Type B pancreatic cell (in vitro differentiated cells): ENCODE measurements at regions not wholly inside any gene's neighbourhood (a gene's known extent, or its start where the extent isn't known, plus 50 kb on each side); places are given as distances from the start of the nearest gene placed in this dataset.

Experiments
- DNase-seq: peaks from one replicate; pipeline ENCODE4 v3.0.0; 2021; ENCODE audit warnings: mixed read lengths; ENCODE audit not compliant: unreplicated experiment; ENCODE audit errors: extremely low spot score
- H3K27ac Mint-ChIP-seq: 2 replicates; pipeline ENCODE4 v1.8.0; 2021; ENCODE audit warnings: mild to moderate bottlenecking, mixed read lengths
- H3K27me3 Mint-ChIP-seq: 2 replicates; pipeline ENCODE4 v1.8.0; 2021; ENCODE audit warnings: mixed read lengths
- H3K36me3 Mint-ChIP-seq: 2 replicates; pipeline ENCODE4 v1.8.0; 2021; ENCODE audit warnings: mixed read lengths
- H3K4me1 Mint-ChIP-seq: one replicate; pipeline ENCODE4 v1.8.0; 2021; ENCODE audit warnings: mixed read lengths; ENCODE audit not compliant: unreplicated experiment
- H3K4me3 Mint-ChIP-seq: 2 replicates; pipeline ENCODE4 v1.8.0; 2021; ENCODE audit warnings: mild to moderate bottlenecking, mixed read lengths
- H3K9me3 Mint-ChIP-seq: 2 replicates; pipeline ENCODE4 v1.8.0; 2021; ENCODE audit warnings: mixed read lengths
- TF ChIP-seq, protein P1 (sequence below): fragments of 200-600 bp; sonication (generic); conservative IDR thresholded peaks from 2 replicates; pipeline ENCODE4 v1.5.0; 2021; ENCODE audit warnings: antibody characterized with exemption, mild to moderate bottlenecking

GRCh38 chr2:58800881-58801280 is 559.8 kb upstream of the FANCL start:
- Mint-ChIP-seq H3K27ac (no peak overlapping the region), H3K36me3 (no peaks in the 10 kb centered on the region), H3K4me3 (no peak overlapping the region), H3K9me3 (no peaks in the 10 kb centered on the region), H3K27me3 (no peaks in the 10 kb centered on the region), H3K4me1 (no peaks in the 10 kb centered on the region)
- TF ChIP-seq, protein P1, sequence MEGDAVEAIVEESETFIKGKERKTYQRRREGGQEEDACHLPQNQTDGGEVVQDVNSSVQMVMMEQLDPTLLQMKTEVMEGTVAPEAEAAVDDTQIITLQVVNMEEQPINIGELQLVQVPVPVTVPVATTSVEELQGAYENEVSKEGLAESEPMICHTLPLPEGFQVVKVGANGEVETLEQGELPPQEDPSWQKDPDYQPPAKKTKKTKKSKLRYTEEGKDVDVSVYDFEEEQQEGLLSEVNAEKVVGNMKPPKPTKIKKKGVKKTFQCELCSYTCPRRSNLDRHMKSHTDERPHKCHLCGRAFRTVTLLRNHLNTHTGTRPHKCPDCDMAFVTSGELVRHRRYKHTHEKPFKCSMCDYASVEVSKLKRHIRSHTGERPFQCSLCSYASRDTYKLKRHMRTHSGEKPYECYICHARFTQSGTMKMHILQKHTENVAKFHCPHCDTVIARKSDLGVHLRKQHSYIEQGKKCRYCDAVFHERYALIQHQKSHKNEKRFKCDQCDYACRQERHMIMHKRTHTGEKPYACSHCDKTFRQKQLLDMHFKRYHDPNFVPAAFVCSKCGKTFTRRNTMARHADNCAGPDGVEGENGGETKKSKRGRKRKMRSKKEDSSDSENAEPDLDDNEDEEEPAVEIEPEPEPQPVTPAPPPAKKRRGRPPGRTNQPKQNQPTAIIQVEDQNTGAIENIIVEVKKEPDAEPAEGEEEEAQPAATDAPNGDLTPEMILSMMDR, result no peak
- DNase-seq, result no peak

GRCh38 chr2:58798676-58799208 is 557.6 kb upstream of the FANCL start:
- no peak for DNase-seq
- H3K36me3 Mint-ChIP-seq, result no peaks in the 10 kb centered on the region
- H3K27ac Mint-ChIP-seq, result no peak overlapping the region
- H3K4me3 Mint-ChIP-seq, result no peak overlapping the region
- H3K4me1 Mint-ChIP-seq, result no peaks in the 10 kb centered on the region
- TF ChIP-seq, protein P1, result no peak
- H3K9me3 Mint-ChIP-seq, result no peaks in the 10 kb centered on the region
- H3K27me3 Mint-ChIP-seq, result no peaks in the 10 kb centered on the region

DNA sequence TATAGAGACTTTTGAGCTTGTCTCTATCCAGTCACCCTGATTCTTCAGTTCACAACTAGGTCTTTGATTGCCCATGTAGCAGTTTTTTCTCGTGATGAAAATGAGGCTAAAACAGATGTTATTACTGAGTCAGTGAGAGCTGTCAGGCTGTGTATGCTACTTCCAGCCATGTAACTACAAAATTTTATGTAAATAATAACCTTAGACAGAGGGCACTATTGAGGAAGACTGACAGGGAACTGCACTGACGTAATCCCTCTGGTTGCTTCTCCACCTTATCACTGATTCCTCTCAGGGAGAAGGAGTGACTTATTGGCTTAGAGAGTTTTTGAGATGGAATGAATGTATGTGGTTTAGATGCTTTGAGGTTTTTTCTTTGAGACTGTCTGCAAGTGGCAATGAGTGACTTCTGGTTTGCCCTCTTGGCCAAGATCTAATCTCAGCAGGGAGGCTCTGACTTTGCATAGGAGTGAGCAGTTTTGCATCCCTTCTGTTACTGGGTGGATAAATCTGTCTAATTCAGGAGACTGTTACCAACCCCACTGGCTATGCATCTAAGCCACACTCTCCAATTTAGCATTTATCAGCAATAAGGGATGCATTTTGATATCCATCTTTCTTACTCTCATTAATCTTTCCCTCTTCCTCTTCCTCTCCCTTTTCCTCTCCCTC is 555.2 kb upstream of the FANCL start:
- no peaks in the 10 kb centered on the region for H3K36me3 Mint-ChIP-seq
- H3K4me1 Mint-ChIP-seq, result no peaks in the 10 kb centered on the region
- H3K4me3 Mint-ChIP-seq, result no peak overlapping the region
- H3K27ac Mint-ChIP-seq, result no peak overlapping the region
- H3K9me3 Mint-ChIP-seq, result no peaks in the 10 kb centered on the region
- TF ChIP-seq, protein P1, result no peak
- no peak for DNase-seq
- H3K27me3 Mint-ChIP-seq, result no peaks in the 10 kb centered on the region

- Mint-ChIP-seq H3K27me3 (no peaks in the 10 kb centered on the region), H3K9me3 (no peaks in the 10 kb centered on the region), H3K27ac (no peak overlapping the region), H3K4me1 (no peaks in the 10 kb centered on the region), H3K4me3 (no peak overlapping the region), H3K36me3 (no peaks in the 10 kb centered on the region)
- TF ChIP-seq, protein P1, result no peak
- DNase-seq, result no peak
Measured at GRCh38 chr2:58794916-58795315, 553.8 kb upstream of the FANCL start.

GRCh38 chr2:58794103-58794502 is 553.0 kb upstream of the FANCL start:
- no peaks in the 10 kb centered on the region for H3K4me1 Mint-ChIP-seq
- H3K9me3 Mint-ChIP-seq, result no peaks in the 10 kb centered on the region
- no peak overlapping the region for H3K27ac Mint-ChIP-seq
- H3K4me3 Mint-ChIP-seq, result no peak overlapping the region
- TF ChIP-seq, protein P1, result no peak
- no peak for DNase-seq
- no peaks in the 10 kb centered on the region for H3K36me3 Mint-ChIP-seq
- no peaks in the 10 kb centered on the region for H3K27me3 Mint-ChIP-seq
